H9 (cell line): ENCODE measurements at regions not wholly inside any gene's neighbourhood (a gene's known extent, or its start where the extent isn't known, plus 50 kb on each side); places are given as distances from the start of the nearest gene placed in this dataset.

Experiments used
- DNase-seq: peaks from one replicate; pipeline ENCODE4 v3.0.0-alpha.2; 2017
- H2AFZ ChIP-seq: one replicate; pipeline ENCODE4 v1.6.1; 2013; ENCODE audit warnings: mild to moderate bottlenecking, low read length, control low read depth, moderate library complexity
- H2AK5ac ChIP-seq: 2 replicates; pipeline ENCODE4 v1.6.1; 2013; ENCODE audit warnings: low read length, control low read depth, mixed read lengths; ENCODE audit not compliant: insufficient read length
- H2BK120ac ChIP-seq: one replicate; pipeline ENCODE4 v1.6.1; 2013; ENCODE audit warnings: low read depth, mild to moderate bottlenecking, low read length, control low read depth, inconsistent platforms; ENCODE audit not compliant: poor library complexity, severe bottlenecking
- H2BK12ac ChIP-seq: 2 replicates; pipeline ENCODE4 v1.6.1; 2013; ENCODE audit warnings: low read length, control low read depth, mixed read lengths, low read depth; ENCODE audit not compliant: insufficient read length
- H2BK15ac ChIP-seq: 2 replicates; pipeline ENCODE4 v1.6.1; 2013; ENCODE audit warnings: low read depth, low read length, control low read depth
- H2BK20ac ChIP-seq: one replicate; pipeline ENCODE4 v1.6.1; 2013; ENCODE audit warnings: low read depth, mild to moderate bottlenecking, low read length, control low read depth, inconsistent platforms; ENCODE audit not compliant: poor library complexity, severe bottlenecking
- H2BK5ac ChIP-seq: 2 replicates; pipeline ENCODE4 v1.6.1; 2013; ENCODE audit warnings: low read length, control low read depth, mixed read lengths; ENCODE audit not compliant: insufficient read length
- H3K14ac ChIP-seq: 2 replicates; pipeline ENCODE4 v1.6.1; 2013; ENCODE audit warnings: low read length, control low read depth; ENCODE audit not compliant: insufficient read depth
- H3K18ac ChIP-seq: 2 replicates; pipeline ENCODE4 v1.6.1; 2013; ENCODE audit warnings: low read depth, mild to moderate bottlenecking, mixed read lengths, low read length, control low read depth; ENCODE audit not compliant: insufficient read length
- H3K23ac ChIP-seq: 2 replicates; pipeline ENCODE4 v1.6.1; 2013; ENCODE audit warnings: low read length, control low read depth, mixed read lengths, low read depth; ENCODE audit not compliant: insufficient read length
- H3K23me2 ChIP-seq: 2 replicates; pipeline ENCODE4 v1.6.1; 2013; ENCODE audit warnings: low read depth, mild to moderate bottlenecking, mixed read lengths, low read length, control low read depth; ENCODE audit not compliant: insufficient read length, poor library complexity, severe bottlenecking
- H3K27ac ChIP-seq: 2 replicates; pipeline ENCODE4 v1.5.1; 2013; ENCODE audit warnings: low read length, control low read depth, mixed read lengths, low read depth; ENCODE audit not compliant: insufficient read length
- H3K27me3 ChIP-seq: 2 replicates; pipeline ENCODE4 v1.6.1; 2013; ENCODE audit warnings: low read length, control low read depth, inconsistent platforms; ENCODE audit not compliant: insufficient read depth
- H3K4ac ChIP-seq: 2 replicates; pipeline ENCODE4 v1.6.1; 2013; ENCODE audit warnings: low read depth, mild to moderate bottlenecking, control low read depth, inconsistent platforms, low read length, moderate library complexity
- H3K4me1 ChIP-seq: 2 replicates; pipeline ENCODE4 v1.6.1; 2013; ENCODE audit warnings: low read length, control low read depth, inconsistent platforms; ENCODE audit not compliant: insufficient read depth
- H3K4me2 ChIP-seq: 2 replicates; pipeline ENCODE4 v1.6.1; 2013; ENCODE audit warnings: low read length, control low read depth, mixed read lengths; ENCODE audit not compliant: insufficient read length, insufficient read depth
- H3K56ac ChIP-seq: 2 replicates; pipeline ENCODE4 v1.6.1; 2013; ENCODE audit warnings: low read depth, mild to moderate bottlenecking, mixed read lengths, low read length, control low read depth; ENCODE audit not compliant: insufficient read length
- H3K79me1 ChIP-seq: 2 replicates; pipeline ENCODE4 v1.6.1; 2013; ENCODE audit warnings: low read depth, mild to moderate bottlenecking, moderate library complexity, low read length, control low read depth, inconsistent platforms; ENCODE audit not compliant: insufficient read depth, poor library complexity, severe bottlenecking
- H3K79me2 ChIP-seq: 2 replicates; pipeline ENCODE4 v1.6.1; 2013; ENCODE audit warnings: low read length, control low read depth, inconsistent platforms; ENCODE audit not compliant: insufficient read depth
- H3K9ac ChIP-seq: 2 replicates; pipeline ENCODE4 v1.6.1; 2013; ENCODE audit warnings: low read length, control low read depth, mixed read lengths; ENCODE audit not compliant: insufficient read length; ENCODE audit errors: extremely low read depth
- H3K9me3 ChIP-seq: one replicate; pipeline ENCODE4 v1.6.1; 2013; ENCODE audit warnings: low read depth, low read length, inconsistent platforms; ENCODE audit not compliant: control insufficient read depth
- H3T11ph ChIP-seq: one replicate; pipeline ENCODE4 v1.6.1; 2013; ENCODE audit warnings: mild to moderate bottlenecking, low read length, control low read depth, inconsistent platforms
- H4K20me1 ChIP-seq: one replicate; pipeline ENCODE4 v1.6.1; 2013; ENCODE audit not compliant: control insufficient read depth, insufficient read length, insufficient read depth
- H4K5ac ChIP-seq: 2 replicates; pipeline ENCODE4 v1.6.1; 2013; ENCODE audit warnings: low read depth, mild to moderate bottlenecking, mixed read lengths, low read length, control low read depth; ENCODE audit not compliant: insufficient read length
- H4K8ac ChIP-seq: replicated peaks from 2 replicates; pipeline ENCODE4 v1.6.1; 2013; ENCODE audit warnings: low read length, control low read depth, mixed read lengths, low read depth; ENCODE audit not compliant: insufficient read length
- H4K91ac ChIP-seq: 2 replicates; pipeline ENCODE4 v1.6.1; 2013; ENCODE audit warnings: low read depth, mild to moderate bottlenecking, moderate library complexity, mixed read lengths, low read length, control low read depth; ENCODE audit not compliant: insufficient read length
- H3K27ac Mint-ChIP-seq, 3 experiments: 2 replicates in 2 of 3; 3 replicates in 1 of 3; pipeline ENCODE4 v1.8.0; 2020 to 2021; ENCODE audit warnings: mixed read lengths in 3 of 3, mild to moderate bottlenecking in 1 of 3, moderate library complexity in 1 of 3
- H3K27me3 Mint-ChIP-seq: 2 replicates; pipeline ENCODE4 v1.8.0; 2021; ENCODE audit warnings: low read depth, mild to moderate bottlenecking, moderate library complexity, mixed read lengths
- H3K36me3 Mint-ChIP-seq, 3 experiments: 2 replicates in 2 of 3; 3 replicates in 1 of 3; pipeline ENCODE4 v1.8.0; 2020 to 2021; ENCODE audit warnings: low read depth in 3 of 3, mixed read lengths in 3 of 3; ENCODE audit not compliant: insufficient read depth in 1 of 3
- H3K4me1 Mint-ChIP-seq, 2 experiments: 2 replicates each; pipeline ENCODE4 v1.8.0; 2020; ENCODE audit warnings: mixed read lengths in 2 of 2
- H3K4me3 Mint-ChIP-seq, 2 experiments: 2 replicates in 1 of 2; 3 replicates in 1 of 2; pipeline ENCODE4 v1.8.0; 2020 to 2021; ENCODE audit warnings: mild to moderate bottlenecking in 2 of 2, mixed read lengths in 2 of 2, moderate library complexity in 1 of 2
- H3K9me3 Mint-ChIP-seq, 2 experiments: 2 replicates in 1 of 2; 3 replicates in 1 of 2; pipeline ENCODE4 v1.8.0; 2020; ENCODE audit warnings: mild to moderate bottlenecking in 2 of 2, mixed read lengths in 2 of 2, moderate library complexity in 1 of 2
- CTCF ChIP-seq: fragments of 200-600 bp; sonication (generic); conservative IDR thresholded peaks from 3 replicates; pipeline ENCODE4 v1.8.0; 2021; ENCODE audit warnings: antibody characterized with exemption, mild to moderate bottlenecking
- WGBS: extraction: QIAGEN DNeasy Blood & Tissue Kit; methylation state at CpG from one replicate; pipeline ENCODE4 v1.1.7; 2013; ENCODE audit warnings: missing lambda C conversion rate, low lambda C conversion rate, mixed read lengths; ENCODE audit not compliant: insufficient read length; ENCODE audit errors: extremely low coverage; 5-methylcytosine and 5-hydroxymethylcytosine counted together

GRCh38 chr15:91689377-91689776, 164.1 kb upstream of the SLCO3A1 start:
- Mint-ChIP-seq H3K4me3 (no peak overlapping the region), H3K27me3 (peaks cover 4% of the 10 kb centered on the region), H3K27ac (no peak overlapping the region), H3K9me3 (no peaks in the 10 kb centered on the region; a peak in 1 of 5 replicates), H3K36me3 (no peaks in the 10 kb centered on the region), H3K4me1 (no peaks in the 10 kb centered on the region)
- H2BK5ac ChIP-seq, result no peak overlapping the region
- H3K23ac ChIP-seq, result no peak overlapping the region
- no peaks in the 10 kb centered on the region for H3K79me1 ChIP-seq
- no peak overlapping the region for H3K27ac ChIP-seq
- H2BK15ac ChIP-seq, result no peak overlapping the region
- H3K18ac ChIP-seq, result no peak overlapping the region
- no peak overlapping the region for H4K5ac ChIP-seq
- H2AK5ac ChIP-seq, result no peak overlapping the region
- H3K4ac ChIP-seq, result no peak overlapping the region
- no peaks in the 10 kb centered on the region for H3K27me3 ChIP-seq
- no peak overlapping the region for H3K9ac ChIP-seq
- H4K8ac ChIP-seq, result no peak overlapping the region
- no peaks in the 10 kb centered on the region for H3K79me2 ChIP-seq
- H3K56ac ChIP-seq, result no peak overlapping the region
- no peak overlapping the region for H2AFZ ChIP-seq
- H2BK12ac ChIP-seq, result no peak overlapping the region
- H3K14ac ChIP-seq, result no peak overlapping the region
- H4K91ac ChIP-seq, result no peak overlapping the region
- no peaks in the 10 kb centered on the region for H3K23me2 ChIP-seq
- H3K9me3 ChIP-seq, result no peaks in the 10 kb centered on the region
- no peak for TF ChIP-seq CTCF
- no CpG with 5 or more reads among the region's 6 CpGs for WGBS
- H2BK120ac ChIP-seq, result no peak overlapping the region
- H3T11ph ChIP-seq, result no peak overlapping the region
- DNase-seq, result no peak
- H3K4me1 ChIP-seq, result no peaks in the 10 kb centered on the region
- no peaks in the 10 kb centered on the region for H4K20me1 ChIP-seq
- H3K4me2 ChIP-seq, result no peak overlapping the region
- no peak overlapping the region for H2BK20ac ChIP-seq
